ENCODE measurements at regions not wholly inside any gene's neighbourhood (a gene's known extent, or its start where the extent isn't known, plus 50 kb on each side); places are given as distances from the start of the nearest gene placed in this dataset.
"Not testable (repeated sequence)": the region's sequence is repeated elsewhere in the genome, so short reads cannot be mapped to it uniquely, and the experiment has no call there.

- H3K27ac ChIP-seq, result no peak overlapping the region
- TF ChIP-seq, protein P1, sequence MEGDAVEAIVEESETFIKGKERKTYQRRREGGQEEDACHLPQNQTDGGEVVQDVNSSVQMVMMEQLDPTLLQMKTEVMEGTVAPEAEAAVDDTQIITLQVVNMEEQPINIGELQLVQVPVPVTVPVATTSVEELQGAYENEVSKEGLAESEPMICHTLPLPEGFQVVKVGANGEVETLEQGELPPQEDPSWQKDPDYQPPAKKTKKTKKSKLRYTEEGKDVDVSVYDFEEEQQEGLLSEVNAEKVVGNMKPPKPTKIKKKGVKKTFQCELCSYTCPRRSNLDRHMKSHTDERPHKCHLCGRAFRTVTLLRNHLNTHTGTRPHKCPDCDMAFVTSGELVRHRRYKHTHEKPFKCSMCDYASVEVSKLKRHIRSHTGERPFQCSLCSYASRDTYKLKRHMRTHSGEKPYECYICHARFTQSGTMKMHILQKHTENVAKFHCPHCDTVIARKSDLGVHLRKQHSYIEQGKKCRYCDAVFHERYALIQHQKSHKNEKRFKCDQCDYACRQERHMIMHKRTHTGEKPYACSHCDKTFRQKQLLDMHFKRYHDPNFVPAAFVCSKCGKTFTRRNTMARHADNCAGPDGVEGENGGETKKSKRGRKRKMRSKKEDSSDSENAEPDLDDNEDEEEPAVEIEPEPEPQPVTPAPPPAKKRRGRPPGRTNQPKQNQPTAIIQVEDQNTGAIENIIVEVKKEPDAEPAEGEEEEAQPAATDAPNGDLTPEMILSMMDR (conservative IDR thresholded peaks at IDR 0.05; ENCODE audit: low read depth), result no peak
- no peak for DNase-seq (ENCODE audit: low spot score)
- ChIA-PET POLR2A (ENCODE audit: low non-redundant PET) (no interaction called here), CTCF (no interaction called here)
Measured at GRCh38 chr10:118925404-118926071, 104.0 kb upstream of the NANOS1 start.

DNA sequence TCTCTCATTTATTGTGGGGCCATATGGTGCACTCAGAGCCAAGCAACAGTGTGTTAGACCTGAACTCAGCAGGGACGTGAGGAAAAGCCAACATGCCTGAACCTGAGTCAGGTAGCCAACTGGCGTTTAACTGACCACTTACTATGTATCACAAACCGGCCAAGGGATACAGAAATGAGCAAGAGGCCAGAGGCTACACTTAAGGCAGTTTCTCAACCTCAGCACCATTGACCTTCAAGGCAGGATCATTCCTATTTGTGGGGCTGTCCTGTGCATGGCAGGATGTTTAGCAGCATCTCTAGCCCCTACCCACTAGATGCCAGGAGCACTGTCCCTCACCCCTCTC, 103.5 kb upstream of the NANOS1 start:
- no peak for DNase-seq (ENCODE audit: low spot score)
- POLR2A ChIA-PET (ENCODE audit: low non-redundant PET), result no interaction called here
- CTCF ChIA-PET, result no interaction called here
- TF ChIP-seq, protein P1 (conservative IDR thresholded peaks at IDR 0.05; ENCODE audit: low read depth), result no peak
- H3K27ac ChIP-seq, result no peak overlapping the region

DNA sequence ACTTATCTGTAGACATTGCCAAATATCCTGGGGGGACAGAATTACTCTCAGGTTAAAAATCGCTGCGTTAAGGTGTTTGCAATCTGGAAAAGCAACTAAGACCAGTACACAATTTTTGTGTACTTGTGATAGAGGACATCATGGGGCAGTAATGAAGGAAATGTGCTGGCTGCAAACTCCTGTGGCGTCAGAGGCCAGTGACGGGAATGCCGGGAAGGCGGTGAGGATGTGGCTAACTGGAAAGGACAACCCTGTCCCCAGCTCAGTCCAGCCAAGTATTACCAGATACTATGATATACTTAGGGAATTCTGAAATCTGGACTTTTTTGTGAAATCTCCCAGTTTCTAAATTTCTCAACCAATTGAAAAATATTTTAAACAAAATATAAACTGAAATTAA, 103.1 kb upstream of the NANOS1 start:
- H3K27ac ChIP-seq, result no peak overlapping the region
- TF ChIP-seq, protein P1 (conservative IDR thresholded peaks at IDR 0.05; ENCODE audit: low read depth), result no peak
- DNase-seq (ENCODE audit: low spot score), result no peak
- ChIA-PET POLR2A (ENCODE audit: low non-redundant PET) (no interaction called here), CTCF (no interaction called here)

DNA sequence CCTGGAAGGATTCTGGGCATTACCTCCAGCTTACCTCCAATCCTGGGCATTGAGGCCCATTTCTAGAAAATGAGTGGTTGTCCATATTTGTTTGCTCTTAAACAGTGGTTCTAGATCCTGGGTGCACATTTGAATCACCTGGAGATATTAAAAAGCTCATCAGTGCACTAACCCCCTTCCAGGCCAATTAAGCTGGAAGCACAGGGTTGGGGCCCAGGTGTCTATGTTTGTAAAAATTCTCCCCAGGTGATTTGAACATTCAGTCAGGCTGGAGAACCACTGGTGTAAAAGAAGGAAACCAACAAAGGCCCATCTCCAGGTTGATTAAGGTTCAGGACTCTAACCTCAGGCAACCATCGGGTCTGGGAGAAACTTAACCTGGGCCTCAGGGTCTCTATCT, 102.6 kb upstream of the NANOS1 start:
- no peak for DNase-seq (ENCODE audit: low spot score)
- no peak overlapping the region for H3K27ac ChIP-seq
- TF ChIP-seq, protein P1 (conservative IDR thresholded peaks at IDR 0.05; ENCODE audit: low read depth), result no peak
- ChIA-PET POLR2A (ENCODE audit: low non-redundant PET) (no interaction called here), CTCF (no interaction called here)

DNA sequence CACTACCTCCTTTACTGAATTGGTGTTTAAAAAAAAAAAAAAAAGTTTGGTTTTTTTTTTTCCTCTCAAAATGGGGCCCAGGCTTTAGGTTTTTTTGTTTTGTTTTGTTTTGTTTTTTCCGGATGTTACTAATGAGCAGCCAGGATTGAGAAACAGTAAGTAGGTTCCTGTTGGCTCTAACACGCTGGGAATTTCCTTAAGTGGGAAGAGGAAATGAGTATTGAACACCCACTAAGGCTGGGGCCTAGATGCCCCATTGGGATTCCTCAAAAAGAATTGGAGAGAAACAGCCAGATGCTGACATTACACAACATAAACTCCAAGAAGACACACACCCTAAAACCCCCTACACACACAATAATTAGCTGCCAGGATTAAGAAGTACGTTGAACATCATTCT, 102.2 kb upstream of the NANOS1 start:
- ChIA-PET CTCF (no interaction called here), POLR2A (ENCODE audit: low non-redundant PET) (no interaction called here)
- no peak for DNase-seq (ENCODE audit: low spot score)
- TF ChIP-seq, protein P1 (conservative IDR thresholded peaks at IDR 0.05; ENCODE audit: low read depth), result no peak
- H3K27ac ChIP-seq, result no peak overlapping the region

GRCh38 chr10:118930614-118931013, 98.9 kb upstream of the NANOS1 start:
- H3K27ac ChIP-seq, result no peak overlapping the region
- TF ChIP-seq, protein P1 (conservative IDR thresholded peaks at IDR 0.05; ENCODE audit: low read depth), result no peak
- ChIA-PET POLR2A (ENCODE audit: low non-redundant PET) (no interaction called here), CTCF (interaction anchor here (0.8 kb wide), 1 partner anchor 23 kb away, joined by 3 read pairs; no protein-coding TSS in a partner anchor)
- no peak for DNase-seq (ENCODE audit: low spot score)

- H3K27ac ChIP-seq, result no peak overlapping the region
- POLR2A ChIA-PET (ENCODE audit: low non-redundant PET), result no interaction called here
- no peak for DNase-seq (ENCODE audit: low spot score)
- TF ChIP-seq, protein P1 (conservative IDR thresholded peaks at IDR 0.05; ENCODE audit: low read depth), result no peak
- CTCF ChIA-PET, result no interaction called here
Measured at GRCh38 chr10:118931436-118931835, 98.1 kb upstream of the NANOS1 start.

DNA sequence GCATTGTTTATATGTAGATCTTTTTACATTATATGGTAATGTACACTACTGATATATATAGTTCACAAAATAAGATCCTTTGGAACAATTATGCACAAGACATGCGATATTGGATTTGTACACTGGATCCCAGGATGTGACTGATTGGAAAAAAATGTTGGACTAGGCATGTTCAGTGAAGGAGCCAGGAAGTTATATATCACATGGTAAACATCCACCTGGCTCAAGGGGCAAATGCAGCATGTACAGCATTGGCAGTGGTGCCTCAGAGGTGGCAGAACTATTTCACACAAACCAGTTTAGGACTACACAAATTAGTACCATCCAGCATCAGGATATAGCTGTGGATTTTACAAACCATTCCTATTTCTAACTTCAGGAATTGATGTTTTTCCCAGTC, 97.4 kb upstream of the NANOS1 start:
- POLR2A ChIA-PET (ENCODE audit: low non-redundant PET); CTCF ChIA-PET; DNase-seq (ENCODE audit: low spot score); H3K27ac ChIP-seq: not testable (repeated sequence)

Data from RWPE1 (cell line).